HUES64 (cell line): ENCODE measurements at regions not wholly inside any gene's neighbourhood (a gene's known extent, or its start where the extent isn't known, plus 50 kb on each side); places are given as distances from the start of the nearest gene placed in this dataset.
"Not testable (repeated sequence)": the region's sequence is repeated elsewhere in the genome, so short reads cannot be mapped to it uniquely, and the experiment has no call there.

ENCODE experiments used
- H3K27ac ChIP-seq: 2 replicates; pipeline ENCODE4 v1.7.0; 2013; ENCODE audit warnings: low read depth, low read length, inconsistent platforms
- H3K27me3 ChIP-seq: 2 replicates; pipeline ENCODE4 v1.6.1; 2013; ENCODE audit warnings: mild to moderate bottlenecking, low read length; ENCODE audit not compliant: insufficient read depth
- H3K36me3 ChIP-seq: 2 replicates; pipeline ENCODE4 v1.6.1; 2013; ENCODE audit warnings: mild to moderate bottlenecking, low read length; ENCODE audit not compliant: insufficient read depth
- H3K4me1 ChIP-seq: 2 replicates; pipeline ENCODE4 v1.6.1; 2013; ENCODE audit warnings: mild to moderate bottlenecking, low read length, moderate library complexity; ENCODE audit not compliant: insufficient read depth
- H3K4me3 ChIP-seq: 2 replicates; pipeline ENCODE4 v1.5.1; 2013; ENCODE audit warnings: mild to moderate bottlenecking, low read length, moderate library complexity
- H3K9ac ChIP-seq: 2 replicates; pipeline ENCODE4 v1.6.1; 2013; ENCODE audit warnings: mild to moderate bottlenecking, low read depth, low read length
- H3K9me3 ChIP-seq: 2 replicates; pipeline ENCODE4 v1.6.1; 2013; ENCODE audit warnings: low read depth, low read length; ENCODE audit not compliant: insufficient read depth
- WGBS: fragments of 150-250, 120-280 bp; methylation state at CpG from one replicate; pipeline ENCODE4 v1.1.7; 2013; ENCODE audit warnings: missing lambda C conversion rate; 5-methylcytosine and 5-hydroxymethylcytosine counted together

DNA sequence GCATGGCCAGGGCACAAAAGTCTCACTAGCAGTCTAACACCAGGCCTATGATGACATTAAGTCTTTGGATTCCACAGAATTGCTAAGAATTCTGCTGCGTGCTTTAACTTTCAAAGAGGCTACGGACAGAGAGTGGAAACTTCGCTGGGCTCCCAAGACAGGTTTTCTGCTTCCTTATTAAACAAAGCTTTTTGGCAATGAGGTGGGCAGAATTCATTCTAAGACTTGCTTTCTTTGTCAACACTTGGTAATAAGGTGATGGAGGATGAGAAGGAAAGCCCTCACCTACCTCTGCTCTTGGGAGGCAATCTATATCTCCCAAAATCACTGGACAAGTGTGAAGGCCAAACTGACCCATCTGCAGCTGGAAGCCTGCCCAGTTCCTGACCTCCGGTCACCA, 231.9 kb downstream of the ATPSCKMT start:
- H3K9ac ChIP-seq = no peak overlapping the region
- H3K36me3 ChIP-seq = no peaks in the 10 kb centered on the region
- no peak overlapping the region for H3K4me3 ChIP-seq
- no peak overlapping the region for H3K27ac ChIP-seq
- no peaks in the 10 kb centered on the region for H3K27me3 ChIP-seq
- no peaks in the 10 kb centered on the region for H3K9me3 ChIP-seq
- H3K4me1 ChIP-seq = no peaks in the 10 kb centered on the region
- WGBS = 83% methylated on average over 4 of the region's 4 CpGs

DNA sequence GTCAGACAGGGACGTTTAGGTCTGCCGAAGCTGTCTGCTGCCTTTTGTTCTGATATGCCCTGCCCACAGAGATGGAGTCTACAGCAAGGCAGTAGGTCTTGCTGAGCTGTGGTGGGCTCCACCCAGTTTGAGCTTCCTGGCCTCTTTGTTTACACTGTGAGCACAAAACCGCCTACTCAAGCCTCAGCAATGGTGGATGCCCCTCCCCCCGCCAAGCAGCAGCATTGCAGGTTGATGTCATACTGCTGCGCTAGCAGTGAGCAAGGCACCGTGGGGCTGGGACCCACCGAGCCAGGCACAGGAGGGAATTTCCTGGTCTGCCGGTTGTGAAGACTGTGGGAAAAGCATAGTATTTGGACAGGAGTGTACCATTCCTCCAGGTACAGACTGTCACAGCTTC, 233.1 kb downstream of the ATPSCKMT start:
- WGBS = 74% methylated on average over 8 of the region's 8 CpGs

GRCh38 chr5:10015681-10016080, 234.0 kb downstream of the ATPSCKMT start:
- WGBS = 95% methylated on average over 3 of the region's 3 CpGs
- H3K9ac ChIP-seq, H3K27me3 ChIP-seq, H3K36me3 ChIP-seq, H3K4me1 ChIP-seq, H3K27ac ChIP-seq, H3K9me3 ChIP-seq, H3K4me3 ChIP-seq: not testable (repeated sequence)

More for the DNA sequence above, 233.1 kb downstream of the ATPSCKMT start:
- H3K4me1 ChIP-seq, H3K9me3 ChIP-seq, H3K27ac ChIP-seq, H3K9ac ChIP-seq, H3K36me3 ChIP-seq, H3K4me3 ChIP-seq, H3K27me3 ChIP-seq: not testable (repeated sequence)

- no peaks in the 10 kb centered on the region for H3K36me3 ChIP-seq
- H3K4me3 ChIP-seq = no peak overlapping the region
- no peaks in the 10 kb centered on the region for H3K9me3 ChIP-seq
- no peaks in the 10 kb centered on the region for H3K27me3 ChIP-seq
- H3K9ac ChIP-seq = no peak overlapping the region
- no peak overlapping the region for H3K27ac ChIP-seq
- H3K4me1 ChIP-seq = no peaks in the 10 kb centered on the region
- WGBS = 75% methylated on average over 1 of the region's 1 CpG
Observed at GRCh38 chr5:10009802-10010201, 239.9 kb downstream of the ATPSCKMT start.

DNA sequence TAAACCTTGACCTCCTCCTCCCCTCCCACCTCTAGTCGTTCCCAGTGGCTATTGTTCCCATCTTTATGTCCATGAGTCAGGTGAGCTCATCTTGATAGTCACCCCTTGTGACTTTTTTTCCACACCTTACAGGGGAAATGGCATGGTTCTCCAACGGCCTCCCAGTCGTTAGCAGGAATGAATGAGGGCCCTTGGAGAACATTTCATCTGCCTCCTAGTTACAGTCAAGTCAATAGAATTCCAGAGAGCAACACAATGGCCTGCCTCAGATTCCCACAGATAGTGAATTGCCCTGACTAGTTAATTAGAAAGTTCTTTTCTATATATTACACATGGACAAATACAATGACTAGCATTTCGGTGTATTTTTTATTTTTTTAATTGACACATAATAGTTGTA, 262.6 kb downstream of the ATPSCKMT start:
- no peaks in the 10 kb centered on the region for H3K27me3 ChIP-seq

GRCh38 chr5:9977070-9977469, 272.6 kb downstream of the ATPSCKMT start:
- H3K9ac ChIP-seq = no peak overlapping the region
- H3K4me3 ChIP-seq = no peak overlapping the region
- no peaks in the 10 kb centered on the region for H3K9me3 ChIP-seq
- H3K4me1 ChIP-seq = peaks cover 5% of the 10 kb centered on the region; the same call in 1 of the 2 replicates
- H3K36me3 ChIP-seq = no peaks in the 10 kb centered on the region
- 66% methylated on average over 2 of the region's 2 CpGs for WGBS
- no peaks in the 10 kb centered on the region for H3K27me3 ChIP-seq
- H3K27ac ChIP-seq = no peak overlapping the region

More for the DNA sequence above, 262.6 kb downstream of the ATPSCKMT start:
- no peaks in the 10 kb centered on the region for H3K36me3 ChIP-seq
- H3K27ac ChIP-seq = no peak overlapping the region
- 0 out of 2 replicates have a peak, but pooled peaks cover 3% of the 10 kb centered on the region for H3K4me1 ChIP-seq
- no peak overlapping the region for H3K9ac ChIP-seq
- H3K9me3 ChIP-seq = peaks cover 19% of the 10 kb centered on the region
- no peak overlapping the region for H3K4me3 ChIP-seq
- WGBS = 51% methylated on average over 3 of the region's 4 CpGs

GRCh38 chr5:9976621-9977020, 273.1 kb downstream of the ATPSCKMT start:
- H3K4me1 ChIP-seq = peaks cover 5% of the 10 kb centered on the region; the same call in 1 of the 2 replicates
- no peak overlapping the region for H3K9ac ChIP-seq
- H3K36me3 ChIP-seq = no peaks in the 10 kb centered on the region
- H3K4me3 ChIP-seq = no peak overlapping the region
- no peak overlapping the region for H3K27ac ChIP-seq
- 94% methylated on average over 3 of the region's 3 CpGs for WGBS
- no peaks in the 10 kb centered on the region for H3K27me3 ChIP-seq
- no peaks in the 10 kb centered on the region for H3K9me3 ChIP-seq

DNA sequence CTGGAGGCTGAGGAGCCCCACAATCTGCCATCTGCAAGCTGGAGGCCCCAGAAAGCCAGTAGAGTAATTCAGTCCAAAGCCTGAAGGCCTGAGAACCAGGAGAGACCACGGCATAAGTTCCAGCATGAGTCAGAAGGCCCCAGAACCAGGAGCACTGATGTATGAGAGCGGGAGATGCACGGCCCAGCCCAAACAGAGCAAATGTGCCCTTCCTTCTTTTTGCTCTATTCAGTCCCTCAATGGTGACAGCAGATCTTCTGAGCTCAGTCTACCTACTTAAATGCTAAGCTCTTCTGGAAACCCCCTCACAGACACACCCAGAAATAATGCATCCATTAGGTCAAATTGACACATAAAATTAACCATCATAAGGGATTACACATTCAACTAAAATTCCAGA, 277.6 kb downstream of the ATPSCKMT start:
- Histone ChIP-seq H3K27ac (no peak overlapping the region), H3K27me3 (no peaks in the 10 kb centered on the region), H3K9ac (no peak overlapping the region), H3K4me1 (peaks cover 3% of the 10 kb centered on the region; the same call in 1 of the 2 replicates), H3K4me3 (no peak overlapping the region), H3K36me3 (no peaks in the 10 kb centered on the region), H3K9me3 (no peaks in the 10 kb centered on the region)
- WGBS = 94% methylated on average over 3 of the region's 3 CpGs

- no peak overlapping the region for H3K27ac ChIP-seq
- no peaks in the 10 kb centered on the region for H3K27me3 ChIP-seq
- 95% methylated on average over 6 of the region's 6 CpGs for WGBS
- H3K9ac ChIP-seq = no peak overlapping the region
- H3K4me1 ChIP-seq = no peaks in the 10 kb centered on the region
- no peaks in the 10 kb centered on the region for H3K9me3 ChIP-seq
- no peaks in the 10 kb centered on the region for H3K36me3 ChIP-seq
- H3K4me3 ChIP-seq = no peak overlapping the region
Observed at GRCh38 chr5:9971301-9971700, 278.4 kb downstream of the ATPSCKMT start.

DNA sequence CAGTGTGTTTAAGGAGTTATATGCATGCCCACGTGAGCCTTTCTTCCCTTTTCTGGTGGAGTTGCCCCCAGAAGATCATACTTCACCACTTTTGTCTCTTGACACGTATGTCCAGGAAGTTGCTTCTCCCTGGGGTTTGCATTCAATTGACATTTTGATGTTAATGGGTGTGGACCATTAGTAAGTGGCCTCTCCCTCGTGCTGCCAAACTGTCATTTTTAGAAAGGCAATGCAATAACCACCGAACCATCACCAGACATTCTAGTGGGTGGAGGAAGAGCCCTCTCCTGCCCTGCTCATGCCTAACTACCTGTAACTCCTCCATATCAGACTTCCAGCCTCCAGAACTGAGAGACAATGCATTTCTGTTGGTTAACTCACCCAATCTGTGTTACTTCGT, 290.8 kb downstream of the ATPSCKMT start:
- Histone ChIP-seq H3K4me3 (no peak overlapping the region), H3K36me3 (no peaks in the 10 kb centered on the region), H3K27ac (no peak overlapping the region), H3K4me1 (no peaks in the 10 kb centered on the region; the same call in 1 of the 2 replicates), H3K9ac (no peak overlapping the region), H3K9me3 (no peaks in the 10 kb centered on the region), H3K27me3 (no peaks in the 10 kb centered on the region)
- WGBS = 73% methylated on average over 5 of the region's 5 CpGs

DNA sequence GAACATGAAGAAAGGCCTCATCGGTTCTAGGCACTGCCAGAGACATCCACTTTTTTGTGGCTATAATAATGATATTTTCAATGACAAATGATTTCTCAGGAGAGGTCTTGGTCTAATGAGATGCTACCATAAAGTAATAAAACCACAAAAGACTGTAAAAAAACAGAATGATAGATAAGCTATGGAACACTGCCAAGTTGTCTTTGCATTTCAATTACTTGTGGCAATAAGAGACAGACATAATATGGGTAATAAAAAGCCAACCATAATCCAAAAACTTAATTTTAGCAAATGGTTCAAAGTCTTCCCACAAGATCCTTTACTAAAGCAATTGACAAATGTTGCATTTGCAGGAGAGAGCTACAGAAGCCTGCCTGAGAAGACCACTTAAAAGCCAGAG, 292.5 kb downstream of the ATPSCKMT start:
- no peaks in the 10 kb centered on the region for H3K9me3 ChIP-seq
- H3K4me3 ChIP-seq = no peak overlapping the region
- H3K4me1 ChIP-seq = no peaks in the 10 kb centered on the region; the same call in 1 of the 2 replicates
- WGBS = 80% methylated on average over 1 of the region's 1 CpG
- H3K9ac ChIP-seq = no peak overlapping the region
- H3K36me3 ChIP-seq = no peaks in the 10 kb centered on the region
- H3K27ac ChIP-seq = no peak overlapping the region
- H3K27me3 ChIP-seq = no peaks in the 10 kb centered on the region

DNA sequence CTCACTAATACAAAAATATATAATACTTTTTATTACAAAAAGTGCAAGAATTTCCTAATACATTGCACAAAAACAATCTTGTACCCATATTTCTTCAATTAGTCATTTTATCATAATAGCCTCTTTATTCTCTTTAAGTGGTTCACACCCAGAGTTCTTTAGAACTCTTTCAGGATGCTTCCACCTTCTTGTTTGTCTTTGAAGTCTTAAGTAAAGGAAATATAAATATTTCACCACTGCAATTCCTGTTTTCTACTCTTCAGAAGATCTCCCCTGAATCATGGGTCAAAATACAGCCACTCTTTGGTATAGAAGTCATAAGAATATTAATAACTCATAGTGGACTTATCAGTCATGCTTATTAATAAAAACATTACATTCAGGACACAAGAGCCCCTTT, 293.0 kb downstream of the ATPSCKMT start:
- Histone ChIP-seq H3K27ac (no peak overlapping the region), H3K4me3 (no peak overlapping the region), H3K9me3 (no peaks in the 10 kb centered on the region), H3K9ac (no peak overlapping the region), H3K27me3 (no peaks in the 10 kb centered on the region), H3K36me3 (no peaks in the 10 kb centered on the region), H3K4me1 (no peaks in the 10 kb centered on the region; the same call in 1 of the 2 replicates)
